NOMO-1 treated with DMSO at 0.1 percent for 48 hours (cell line): ENCODE measurements at regions not wholly inside any gene's neighbourhood (a gene's known extent, or its start where the extent isn't known, plus 50 kb on each side); places are given as distances from the start of the nearest gene placed in this dataset.
A peak's percentile ranks its signal among the peaks of the same experiment; 100 is the strongest.
"Not testable (repeated sequence)": the region's sequence is repeated elsewhere in the genome, so short reads cannot be mapped to it uniquely, and the experiment has no call there.

Experiments used
- DNase-seq: peaks from one replicate; lab custom pipeline; 2025; ENCODE audit not compliant: unreplicated experiment; lab: John Stamatoyannopoulos, UW

DNA sequence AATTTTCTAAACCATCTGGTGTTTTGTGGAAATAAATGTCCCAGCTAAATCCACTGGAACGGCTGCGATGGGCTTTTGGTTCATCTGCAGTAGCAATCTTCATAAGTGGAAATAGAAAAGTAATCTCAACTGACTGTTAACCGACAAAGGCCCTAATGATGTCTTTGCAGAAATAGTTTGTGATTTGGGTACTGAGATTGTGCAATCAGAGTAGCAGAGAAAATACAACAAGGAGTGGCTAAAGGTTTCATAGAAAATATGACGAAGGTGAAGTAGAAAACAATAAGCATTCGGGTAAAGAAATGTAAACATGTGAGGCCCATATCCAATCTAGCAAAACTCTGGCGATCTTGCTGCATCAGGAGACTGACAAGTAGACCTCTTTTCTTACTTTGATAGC is 262.6 kb upstream of the MCTP2 start:
- DNase-seq, result no peak

DNA sequence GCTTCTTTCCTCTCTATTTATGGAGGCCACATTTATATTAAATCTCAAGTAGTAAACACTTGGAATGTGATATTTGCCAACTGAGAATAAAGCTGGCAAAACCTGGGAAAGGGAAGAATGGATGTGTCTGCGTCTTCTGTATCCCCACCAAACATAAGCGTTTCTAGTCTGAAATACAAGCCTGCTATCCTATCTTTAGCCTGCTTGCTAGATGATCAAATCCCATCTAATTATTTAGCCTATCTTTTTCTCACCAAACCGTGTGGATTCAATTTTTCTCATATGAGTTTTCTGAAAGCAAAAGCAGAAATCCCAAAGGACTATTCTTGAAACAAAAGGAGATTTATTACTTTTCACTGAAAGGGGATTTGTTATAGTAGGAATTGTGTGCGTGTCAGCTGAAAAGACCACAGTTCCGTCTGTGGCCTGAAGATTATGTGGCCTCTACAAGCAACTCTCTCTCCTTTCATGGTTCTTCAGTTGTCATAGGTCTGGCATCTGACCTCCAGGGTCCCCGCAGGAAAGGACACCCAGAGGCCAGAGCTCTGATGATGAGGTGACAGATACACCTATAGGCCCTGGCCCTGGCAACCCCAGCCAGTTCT is 266.0 kb upstream of the MCTP2 start:
- no peak for DNase-seq

DNA sequence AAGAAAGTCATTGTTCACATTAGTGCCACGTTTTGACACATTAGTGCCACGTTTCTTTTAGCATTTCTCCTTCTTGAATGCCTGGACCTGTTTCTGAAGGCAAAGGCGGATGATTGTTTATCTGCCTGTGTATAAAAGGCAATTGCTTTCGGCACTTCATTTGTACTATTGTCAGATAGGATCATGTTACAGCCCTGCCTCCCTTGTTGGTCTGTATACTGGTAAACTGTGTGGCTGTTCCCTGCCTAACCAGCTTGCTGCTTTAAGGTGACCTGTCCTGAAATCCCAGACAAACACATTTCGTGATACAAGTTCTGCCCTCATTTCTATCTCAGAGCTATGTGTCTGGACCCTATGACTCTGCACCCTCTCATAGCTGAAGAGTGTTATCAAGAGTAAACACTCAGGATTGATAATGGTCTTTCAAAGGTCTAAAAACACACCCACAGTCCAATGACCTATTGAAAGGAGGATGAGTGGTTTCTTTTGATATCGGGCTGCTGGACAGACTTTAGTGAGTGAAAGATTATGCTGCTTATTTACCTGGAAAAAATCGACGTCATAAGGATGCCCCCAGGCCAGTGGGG is 276.3 kb upstream of the MCTP2 start:
- DNase-seq, result no peak

DNA sequence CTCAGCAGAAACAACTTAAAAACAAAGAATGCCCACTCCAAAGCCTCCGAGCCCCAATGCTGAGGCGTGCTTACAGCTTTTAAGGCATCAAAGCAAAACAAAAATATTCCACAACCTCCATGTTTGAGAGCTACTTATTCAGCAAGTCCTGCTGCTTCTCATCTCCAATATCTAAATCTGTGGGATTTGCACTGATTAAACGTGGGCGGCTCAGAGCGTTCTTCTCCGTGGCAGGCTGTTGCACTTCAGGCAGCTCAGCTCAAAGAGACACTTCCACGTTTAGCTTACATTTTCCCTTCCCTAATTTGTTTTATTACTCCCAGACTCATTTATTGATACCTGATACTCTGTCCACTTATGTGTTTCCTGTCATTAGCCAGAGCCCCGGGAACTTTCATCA is 282.6 kb upstream of the MCTP2 start:
- no peak for DNase-seq

DNA sequence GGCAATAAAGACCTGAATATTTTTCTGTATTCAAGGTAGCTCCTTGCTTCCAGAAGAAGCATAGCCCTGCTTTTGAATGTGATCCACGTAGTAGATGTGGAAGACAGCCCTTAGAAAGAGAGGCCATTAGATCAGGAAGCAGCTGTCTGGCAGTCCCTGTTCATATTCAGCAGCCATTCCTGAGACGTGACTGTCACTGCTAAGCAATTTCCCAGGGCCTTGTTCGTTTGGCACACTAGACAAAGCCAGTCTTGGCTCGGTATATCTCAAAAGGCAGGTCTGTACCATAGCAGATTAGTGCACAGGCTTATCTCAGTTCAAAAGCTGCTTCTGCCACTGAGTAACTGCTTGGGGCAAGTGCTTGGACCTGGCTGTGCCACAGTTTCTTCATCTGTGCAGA is 287.8 kb upstream of the MCTP2 start:
- no peak for DNase-seq

DNA sequence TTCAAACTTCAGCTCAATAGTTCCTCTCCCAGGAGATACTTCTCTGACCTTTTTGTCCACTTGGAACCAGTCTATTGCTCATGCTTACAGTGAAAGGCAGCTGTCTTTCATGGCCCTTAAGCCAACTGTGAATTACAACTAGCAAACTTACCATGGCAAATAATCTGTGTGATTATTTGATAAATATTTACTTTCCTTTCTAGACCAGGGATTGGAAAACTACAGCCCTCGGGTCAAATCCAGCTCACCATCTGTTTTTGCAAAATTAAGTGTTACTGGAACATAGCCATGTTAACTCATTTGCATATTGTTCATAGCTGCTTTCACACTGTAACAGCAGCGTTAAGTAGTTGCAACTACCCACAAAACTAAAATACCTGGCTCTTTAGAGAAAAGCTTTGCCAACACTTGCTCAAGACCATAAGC is 289.1 kb upstream of the MCTP2 start:
- DNase-seq, result peak; percentile 65

DNA sequence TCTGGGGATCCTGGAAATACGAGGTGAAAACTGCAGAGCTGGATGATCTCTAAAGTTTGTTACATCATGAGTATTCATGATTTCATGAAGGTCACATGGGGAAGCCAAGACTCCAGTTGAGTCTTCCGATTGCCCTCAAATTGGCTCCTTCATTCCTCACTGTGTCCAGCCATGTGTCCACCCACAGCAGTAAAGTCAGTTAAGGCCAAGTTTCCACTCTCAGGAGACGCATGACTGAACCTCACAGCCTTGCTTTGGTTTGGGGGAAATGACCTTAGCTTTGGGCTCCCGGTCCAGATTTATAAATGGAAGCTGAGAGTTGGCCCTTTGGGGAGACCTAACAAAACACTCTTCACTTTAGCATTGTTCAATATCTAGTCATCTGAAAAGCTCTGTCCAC is 289.7 kb upstream of the MCTP2 start:
- DNase-seq, result no peak

DNA sequence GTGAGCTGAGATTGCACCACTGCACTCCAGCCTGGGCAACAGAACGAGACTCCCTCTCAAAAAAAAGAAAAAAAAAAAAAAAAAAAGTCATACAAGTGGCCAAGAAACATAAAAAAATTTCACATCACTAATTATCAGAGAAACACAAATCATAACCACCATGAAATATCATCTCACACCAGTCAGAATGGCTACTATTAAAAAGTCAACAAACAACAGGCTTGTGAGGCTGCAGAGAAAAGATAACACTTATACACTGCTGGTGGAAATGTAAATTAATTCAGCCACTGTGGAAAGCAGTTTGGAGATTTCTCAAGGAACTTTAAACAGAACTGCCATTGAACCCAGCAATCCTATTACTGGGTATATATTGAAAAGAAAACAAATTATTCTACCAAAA is 291.1 kb upstream of the MCTP2 start:
- no peak for DNase-seq

DNA sequence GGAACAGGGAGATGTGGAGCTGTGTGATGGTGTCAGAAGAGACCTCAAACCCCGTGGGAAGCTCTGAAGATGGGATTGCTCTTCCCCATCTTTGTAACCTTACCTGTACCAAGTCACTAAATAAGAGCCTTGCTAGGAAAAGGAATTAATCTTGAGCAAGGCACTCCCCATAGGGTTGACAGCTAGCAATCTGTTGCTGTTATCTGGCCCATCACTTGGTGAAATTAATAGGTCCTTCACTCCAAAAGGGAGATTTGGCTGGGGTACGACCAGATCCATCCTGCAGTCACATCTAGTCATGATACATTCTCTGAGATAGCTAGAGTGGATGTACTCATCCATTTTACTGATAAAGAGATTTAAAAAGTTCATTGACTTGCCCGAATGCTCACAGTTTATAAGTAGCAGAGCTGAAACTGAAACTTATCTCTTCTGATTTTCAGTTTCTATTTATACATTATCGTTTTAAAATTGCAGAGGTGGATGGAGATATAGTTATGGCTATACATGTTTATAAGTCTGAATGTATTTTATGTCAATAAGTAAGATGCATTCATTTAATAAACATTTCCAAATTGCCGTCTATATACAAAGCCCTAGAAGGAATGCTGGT is 299.1 kb upstream of the MCTP2 start:
- DNase-seq, result no peak

DNA sequence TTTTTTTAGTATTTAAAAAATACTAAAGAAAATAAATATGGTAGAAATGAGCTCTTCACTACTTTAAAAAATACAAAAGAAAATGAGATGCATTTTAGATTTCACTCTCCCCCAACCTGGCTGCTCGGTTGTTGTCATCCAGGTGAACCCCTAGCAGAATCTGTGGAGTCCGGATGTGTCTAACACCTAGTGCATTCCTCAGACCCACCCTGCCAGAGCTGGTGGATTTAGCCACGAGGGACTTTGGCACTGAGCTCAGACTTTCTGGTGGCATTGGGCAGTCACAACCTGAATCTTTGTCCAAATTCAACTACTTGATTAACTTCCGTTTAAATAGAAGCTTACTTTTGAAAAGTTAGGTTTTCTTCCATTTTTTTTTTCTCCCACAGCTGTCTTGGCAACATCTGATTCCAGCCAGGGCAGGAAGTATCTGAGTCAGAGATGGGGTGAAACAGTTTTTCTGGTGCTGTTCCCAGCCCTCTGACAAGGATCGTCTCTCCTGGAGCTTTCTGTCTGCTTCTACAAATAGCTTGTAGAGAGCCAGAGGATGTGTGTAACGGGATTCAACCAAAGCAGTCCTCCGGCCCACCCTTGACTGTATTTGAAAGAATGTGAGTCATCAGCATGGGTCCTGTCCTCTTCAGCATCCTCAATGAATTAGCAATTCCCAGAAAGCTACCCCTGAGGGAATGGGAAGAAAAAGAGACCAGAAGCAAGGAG is 301.8 kb upstream of the MCTP2 start:
- DNase-seq, result no peak

DNA sequence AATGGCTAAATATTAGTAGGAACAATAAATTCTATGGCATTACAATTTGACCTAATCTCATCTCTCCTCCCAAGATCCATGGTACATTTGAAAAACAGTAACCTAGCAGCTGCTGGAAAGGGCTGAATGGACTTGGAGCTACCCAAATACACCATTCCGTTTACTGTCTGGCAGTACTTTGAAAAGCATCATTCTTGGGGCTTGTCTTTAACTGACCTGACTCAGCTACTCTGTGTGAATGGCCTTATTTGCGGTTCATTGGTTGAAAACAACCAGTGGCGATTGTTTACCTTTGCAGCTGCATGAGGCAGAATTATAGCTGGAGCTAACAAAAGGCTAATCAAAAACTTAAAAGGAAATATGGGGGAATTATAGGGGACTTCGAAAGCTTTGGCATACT is 311.2 kb upstream of the MCTP2 start:
- no peak for DNase-seq

DNA sequence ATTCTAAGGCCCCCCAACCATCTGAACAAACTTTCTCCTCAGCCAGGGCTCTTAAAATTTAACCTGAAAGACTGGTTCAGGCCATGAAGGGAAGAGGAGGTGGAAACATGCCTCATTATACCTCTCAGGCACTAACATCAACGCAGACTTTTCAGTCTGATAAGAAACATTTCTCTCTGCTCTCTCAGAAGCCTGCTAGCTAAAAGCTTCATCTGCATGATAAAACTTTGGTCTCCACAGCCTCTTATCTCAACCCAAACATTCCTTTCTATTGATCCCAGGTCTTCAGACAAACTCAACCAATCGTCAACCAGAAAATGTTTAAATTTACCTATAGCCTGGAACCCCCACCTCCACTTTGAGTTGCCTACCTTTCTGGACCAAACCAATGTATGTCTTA is 312.6 kb upstream of the MCTP2 start:
- DNase-seq, result not testable (repeated sequence)

DNA sequence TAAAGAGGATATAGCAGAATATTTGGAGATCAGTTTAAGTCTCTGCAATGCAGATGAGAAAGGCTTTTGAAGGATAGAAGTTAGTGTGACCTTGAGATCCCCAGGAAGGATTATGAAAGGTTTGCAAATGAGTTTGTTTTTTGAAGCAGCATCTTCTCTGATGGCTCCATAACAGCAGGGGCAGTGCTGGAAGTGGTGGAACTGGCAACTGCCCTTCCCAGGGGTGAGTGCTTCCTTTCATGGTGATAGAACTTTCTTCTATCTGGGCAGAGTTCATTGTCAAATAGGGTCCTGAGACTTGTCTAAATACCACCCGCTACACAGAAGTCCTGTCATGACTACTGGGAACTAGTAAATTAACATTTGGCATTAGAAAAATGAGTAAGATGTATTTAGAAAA is 314.2 kb upstream of the MCTP2 start:
- no peak for DNase-seq

DNA sequence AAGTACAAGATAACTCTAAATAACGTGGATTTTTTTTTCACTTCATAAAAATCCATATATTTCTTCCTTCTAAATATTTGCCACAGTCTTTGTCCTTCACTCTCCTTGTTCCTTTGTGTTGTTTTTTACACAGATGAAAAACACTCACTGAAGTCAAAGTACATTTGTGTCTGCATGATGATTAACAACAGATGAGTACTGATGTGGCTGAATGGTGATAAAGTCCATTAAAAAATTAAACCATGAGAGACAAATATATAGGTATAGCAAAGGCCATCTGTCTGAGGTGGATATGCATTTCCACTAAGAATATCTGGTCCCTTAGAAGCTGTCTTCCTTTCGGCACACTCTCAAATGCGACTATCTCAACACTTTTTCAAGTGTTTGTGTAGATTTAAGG is 317.5 kb upstream of the MCTP2 start:
- no peak for DNase-seq

DNA sequence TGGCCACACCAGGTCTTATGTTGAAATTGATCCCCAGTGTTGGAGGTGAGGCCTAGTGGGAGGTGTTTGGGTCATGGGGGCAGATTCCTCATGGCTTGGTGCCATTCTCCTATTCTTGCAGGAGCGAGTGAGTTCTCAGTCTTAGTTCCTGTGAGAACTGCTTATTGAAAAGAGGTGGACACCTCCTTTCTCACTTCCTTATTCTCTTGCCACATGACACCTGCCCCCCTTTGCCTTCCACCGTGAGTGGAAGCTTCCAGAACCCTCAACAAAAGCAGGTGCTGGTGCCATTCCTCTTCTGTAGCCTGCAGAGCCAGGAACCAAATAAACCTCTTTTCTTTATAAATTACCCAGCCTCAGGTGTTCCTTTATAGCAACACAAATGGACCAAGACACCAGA is 318.1 kb upstream of the MCTP2 start:
- peak; percentile 14 for DNase-seq

DNA sequence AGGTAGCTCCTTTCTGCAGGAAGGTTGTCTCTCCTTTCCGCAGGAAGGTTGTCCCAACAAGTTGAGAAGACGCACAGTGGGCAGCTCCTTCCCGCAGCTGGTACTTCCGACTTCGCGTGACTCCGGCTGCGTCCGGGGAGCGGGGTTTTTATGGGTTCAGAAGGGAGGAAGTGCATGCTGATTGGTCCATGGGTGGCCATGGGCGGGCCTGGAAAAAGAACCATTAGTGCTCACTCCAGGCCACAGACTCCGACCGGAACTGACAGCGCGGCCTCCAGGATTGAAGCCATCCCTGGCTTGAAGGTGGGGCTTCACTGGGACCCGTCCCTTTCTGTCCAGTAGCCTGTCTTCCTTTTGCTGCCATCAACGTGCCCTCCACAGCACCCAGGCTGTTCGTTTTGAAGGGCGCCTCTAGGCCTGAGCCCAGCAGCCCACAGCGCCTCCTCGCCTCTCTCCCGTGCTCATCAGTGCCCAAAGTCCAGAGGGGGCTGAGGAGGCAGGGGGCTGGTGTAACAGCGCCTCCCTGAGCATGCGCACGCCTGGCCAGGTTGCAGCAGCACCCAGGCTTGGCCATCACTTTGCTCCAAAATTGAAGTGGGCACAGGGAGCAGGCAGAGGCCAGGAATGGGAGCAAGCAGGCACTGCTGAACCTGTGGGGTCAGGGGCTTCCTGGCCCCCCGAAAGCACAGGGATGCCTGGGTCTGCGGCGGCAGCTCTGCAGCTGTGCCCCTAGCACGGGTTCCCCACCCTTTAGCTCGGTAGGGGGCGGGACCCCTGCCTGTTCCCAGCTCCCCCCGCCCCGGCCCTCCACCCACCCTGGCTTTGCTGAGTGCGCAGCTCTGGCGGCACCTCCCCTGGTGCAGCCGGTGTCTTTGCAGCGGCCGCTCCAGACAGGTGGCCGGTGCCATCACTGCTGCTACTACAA is 330.6 kb upstream of the MCTP2 start:
- no peak for DNase-seq

DNA sequence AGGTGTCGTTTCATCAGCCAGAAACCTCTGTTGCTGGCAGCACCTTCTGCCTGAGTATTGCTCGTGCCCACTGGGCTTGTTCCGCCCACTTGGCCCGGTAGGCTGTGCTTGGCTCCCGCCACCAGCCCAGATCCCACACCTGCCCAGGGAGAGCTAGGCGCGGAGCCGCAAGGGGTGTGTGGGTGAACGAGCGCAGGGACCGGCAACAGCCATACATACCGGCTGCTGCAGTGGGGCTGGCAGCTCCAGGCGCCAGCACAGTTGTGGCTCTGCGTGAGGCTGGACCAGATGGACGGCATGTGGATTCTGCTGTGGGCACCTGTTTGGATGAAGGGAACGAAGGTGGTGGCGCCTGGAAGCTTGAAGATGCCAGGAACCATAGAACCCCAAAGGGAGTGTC is 331.5 kb upstream of the MCTP2 start:
- no peak for DNase-seq

DNA sequence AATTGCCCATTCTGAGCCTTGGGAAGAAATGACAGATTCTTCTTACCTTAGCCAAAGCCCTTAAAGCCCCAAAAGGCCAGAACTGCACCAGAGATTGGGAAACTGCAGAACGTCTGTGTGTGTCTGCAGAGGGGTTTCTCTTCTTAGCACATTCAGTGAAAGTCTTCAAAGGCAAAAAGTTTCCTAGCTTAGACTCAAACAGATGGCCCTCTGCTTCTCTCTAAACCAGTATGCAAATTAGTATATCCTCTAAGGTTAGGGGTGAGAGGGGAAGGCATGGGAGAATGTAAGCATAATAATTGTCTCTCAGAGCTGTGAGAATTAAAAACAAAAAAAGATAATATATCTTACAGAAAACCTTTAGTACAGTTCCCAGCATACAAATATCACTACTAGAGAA is 334.0 kb upstream of the MCTP2 start:
- DNase-seq, result no peak

DNA sequence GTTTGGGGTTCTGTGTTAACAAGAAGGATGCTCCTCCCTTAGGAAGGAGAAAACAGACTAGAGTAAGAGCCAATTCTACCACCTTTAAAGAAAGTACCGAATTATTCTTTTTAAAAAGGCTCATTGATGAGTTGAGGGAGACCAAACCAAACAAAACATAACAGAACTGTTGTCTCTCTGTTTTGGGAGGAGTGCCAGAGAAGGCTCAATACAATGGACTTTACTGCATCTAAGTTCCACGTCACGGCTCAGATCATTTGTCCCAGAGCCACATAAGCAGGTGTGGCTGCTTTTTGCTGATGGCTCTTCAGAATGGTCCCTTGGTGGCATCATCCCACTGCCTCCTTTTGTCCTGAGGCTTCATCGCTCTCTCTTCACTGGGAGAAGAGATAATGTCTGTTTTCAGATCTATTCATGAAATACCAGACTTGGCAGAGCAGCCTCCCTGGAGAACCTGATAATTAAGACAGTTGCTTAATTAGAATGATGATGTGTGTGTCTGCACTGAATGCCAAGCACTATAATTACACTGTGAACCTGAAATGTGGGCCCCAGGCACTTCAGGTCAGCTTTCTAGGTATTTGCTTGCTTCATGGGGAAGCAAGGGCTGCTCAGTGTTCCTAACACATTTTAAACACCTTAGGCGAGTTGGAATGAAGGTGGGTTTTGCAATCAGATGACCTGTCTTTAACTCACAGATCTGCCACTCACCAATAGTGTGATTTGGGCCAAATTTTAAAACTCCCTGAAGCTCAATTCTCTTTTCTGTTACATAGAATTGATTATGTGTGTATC is 335.2 kb upstream of the MCTP2 start:
- DNase-seq, result no peak

DNA sequence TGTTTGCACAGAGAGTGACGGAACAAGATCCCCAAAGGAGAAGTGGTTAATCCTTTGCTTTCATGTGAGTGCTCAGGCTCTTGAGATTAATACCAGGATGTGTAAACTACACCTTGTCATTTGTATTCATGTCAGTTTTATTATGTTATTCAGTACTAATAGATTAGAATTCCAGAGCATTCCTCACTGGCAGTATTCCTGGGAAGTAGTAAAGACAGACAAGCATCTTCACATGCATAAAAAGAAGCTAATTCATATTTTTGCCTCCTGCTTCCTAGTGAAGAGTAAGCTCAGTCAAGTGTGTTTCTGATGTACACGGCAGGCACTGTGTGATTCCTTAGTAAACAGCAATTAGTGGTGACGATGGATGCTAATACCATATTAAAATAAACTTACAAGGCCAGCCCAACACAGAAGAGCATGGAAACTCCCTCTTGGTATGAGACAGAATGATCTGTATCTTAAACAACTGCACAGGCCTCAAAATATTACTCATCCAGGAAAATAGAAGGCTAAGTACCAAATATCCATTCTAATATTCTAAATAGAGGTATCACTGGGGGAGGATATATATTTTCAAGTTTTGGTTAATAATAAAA is 336.8 kb upstream of the MCTP2 start:
- no peak for DNase-seq
